MM.1S (cell line): ENCODE measurements at regions not wholly inside any gene's neighbourhood (a gene's known extent, or its start where the extent isn't known, plus 50 kb on each side); places are given as distances from the start of the nearest gene placed in this dataset.

Experiments used
- EZH2 ChIP-seq: fragments of 300-600 bp; sonication (generic); optimal IDR thresholded peaks from 2 replicates; pipeline ENCODE3; 2017; ENCODE audit warnings: low read depth, mild to moderate bottlenecking, antibody characterized with exemption, low read length, mixed read lengths
- EZH2phosphoT487 ChIP-seq: fragments of 300-600 bp; sonication (generic); IDR thresholded peaks from 2 replicates; pipeline ENCODE4 v1.6.1; 2018; ENCODE audit warnings: antibody characterized with exemption, low read length
- TF ChIP-seq, protein P1 (sequence below): fragments of 300-600 bp; sonication (generic); IDR thresholded peaks from 2 replicates; pipeline ENCODE4 v1.5.1; 2016; ENCODE audit warnings: antibody characterized with exemption, low read length, mixed read lengths

DNA sequence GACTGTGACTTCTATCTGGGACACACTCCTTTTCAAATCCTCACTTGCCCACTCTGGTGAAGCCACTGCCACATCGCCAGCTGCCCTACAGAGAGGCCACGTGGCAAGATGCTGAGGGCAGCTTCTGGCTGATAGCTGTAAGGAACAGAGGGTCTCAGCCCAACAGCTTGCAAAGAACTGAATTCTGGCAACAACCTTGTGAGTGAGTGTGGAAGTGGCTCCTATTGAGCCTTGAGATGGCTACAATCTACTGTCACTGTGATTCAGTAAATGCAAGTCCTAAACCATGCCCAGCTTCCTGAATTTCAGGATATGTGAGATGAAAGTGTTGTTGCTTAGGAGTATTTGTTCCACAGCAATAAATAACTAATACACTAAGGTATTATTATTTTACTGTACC, 314.3 kb upstream of the TMTC4 start:
- TF ChIP-seq, protein P1, sequence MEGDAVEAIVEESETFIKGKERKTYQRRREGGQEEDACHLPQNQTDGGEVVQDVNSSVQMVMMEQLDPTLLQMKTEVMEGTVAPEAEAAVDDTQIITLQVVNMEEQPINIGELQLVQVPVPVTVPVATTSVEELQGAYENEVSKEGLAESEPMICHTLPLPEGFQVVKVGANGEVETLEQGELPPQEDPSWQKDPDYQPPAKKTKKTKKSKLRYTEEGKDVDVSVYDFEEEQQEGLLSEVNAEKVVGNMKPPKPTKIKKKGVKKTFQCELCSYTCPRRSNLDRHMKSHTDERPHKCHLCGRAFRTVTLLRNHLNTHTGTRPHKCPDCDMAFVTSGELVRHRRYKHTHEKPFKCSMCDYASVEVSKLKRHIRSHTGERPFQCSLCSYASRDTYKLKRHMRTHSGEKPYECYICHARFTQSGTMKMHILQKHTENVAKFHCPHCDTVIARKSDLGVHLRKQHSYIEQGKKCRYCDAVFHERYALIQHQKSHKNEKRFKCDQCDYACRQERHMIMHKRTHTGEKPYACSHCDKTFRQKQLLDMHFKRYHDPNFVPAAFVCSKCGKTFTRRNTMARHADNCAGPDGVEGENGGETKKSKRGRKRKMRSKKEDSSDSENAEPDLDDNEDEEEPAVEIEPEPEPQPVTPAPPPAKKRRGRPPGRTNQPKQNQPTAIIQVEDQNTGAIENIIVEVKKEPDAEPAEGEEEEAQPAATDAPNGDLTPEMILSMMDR = no peak
- no peak for TF ChIP-seq EZH2
- no peak for TF ChIP-seq EZH2phosphoT487
